ENCODE measurements at regions not wholly inside any gene's neighbourhood (a gene's known extent, or its start where the extent isn't known, plus 50 kb on each side); places are given as distances from the start of the nearest gene placed in this dataset.
A peak's percentile ranks its signal among the peaks of the same experiment; 100 is the strongest.
"Not testable (repeated sequence)": the region's sequence is repeated elsewhere in the genome, so short reads cannot be mapped to it uniquely, and the experiment has no call there.

DNA sequence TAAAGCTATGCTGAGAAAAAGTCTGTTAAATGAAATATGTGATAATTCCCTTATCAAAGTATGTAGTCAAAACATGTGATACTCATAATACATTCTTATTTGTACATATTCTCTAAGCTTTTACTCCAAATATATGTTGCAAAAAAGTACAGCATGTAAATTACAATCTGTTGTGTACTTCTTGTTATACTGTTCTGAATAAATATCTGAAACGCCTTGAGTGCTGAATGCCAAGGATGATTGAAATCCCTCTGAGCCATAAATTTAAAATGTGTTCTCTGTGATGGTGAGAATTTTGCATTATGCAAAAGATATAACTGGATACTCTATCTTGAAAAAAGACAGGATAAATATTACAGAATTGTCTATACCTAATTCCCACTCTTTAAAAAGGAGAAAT, 1128.0 kb downstream of the STPG2 start:
- Histone ChIP-seq H3K27me3 (no peaks in the 10 kb centered on the region), H3K9me3 (replicated peaks in 1 of 11) (no peaks in the 10 kb centered on the region), H3K4me3 (no peak overlapping the region), H3K4me2 (no peak overlapping the region), H3K9ac (no peak overlapping the region), H3K4me1 (no peaks in the 10 kb centered on the region), H3K27ac (no peak overlapping the region), H3K36me3 (no peaks in the 10 kb centered on the region), H4K20me1 (no peaks in the 10 kb centered on the region)
- TF ChIP-seq Cebpa-rat (IDR thresholded peaks at IDR 0.05), result no peak

DNA sequence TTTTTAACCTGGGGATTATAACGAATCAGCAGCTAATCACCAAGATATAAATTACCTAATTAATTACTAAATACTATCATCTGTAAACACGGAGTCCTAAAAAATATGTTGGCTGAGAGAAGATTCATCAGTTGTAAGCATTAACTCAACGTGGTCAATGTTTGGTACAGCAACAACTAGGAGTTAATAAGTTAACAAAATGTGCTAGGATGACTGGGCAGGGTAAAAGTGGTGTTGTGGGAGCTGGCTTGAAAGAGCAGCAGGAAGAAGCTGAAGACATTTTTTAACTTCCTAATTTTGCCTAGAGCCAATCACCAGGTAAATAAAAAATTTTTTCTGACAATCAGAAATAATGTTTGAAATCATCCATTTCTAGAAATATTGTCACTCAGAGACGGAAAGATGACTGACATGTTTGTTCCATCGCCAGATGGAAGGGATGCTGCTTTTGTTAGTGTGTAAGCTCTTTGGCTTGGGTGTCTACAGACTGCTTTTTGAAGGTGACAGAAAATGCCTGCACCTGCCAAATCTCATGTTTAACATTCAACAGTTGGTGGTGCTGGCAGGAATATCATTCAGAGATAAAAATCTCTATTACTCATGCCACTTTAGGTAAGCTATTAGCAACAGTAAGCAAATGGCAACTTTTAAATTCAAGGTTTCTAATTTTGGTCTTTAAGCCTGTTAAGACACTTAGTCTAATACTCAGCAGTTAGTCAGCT, 1126.9 kb downstream of the STPG2 start:
- Histone ChIP-seq H3K9ac (no peak overlapping the region), H3K4me2 (no peak overlapping the region), H4K20me1 (no peaks in the 10 kb centered on the region), H3K27me3 (no peaks in the 10 kb centered on the region), H3K9me3 (replicated peaks in 1 of 11) (no peaks in the 10 kb centered on the region), H3K36me3 (no peaks in the 10 kb centered on the region), H3K4me3 (no peak overlapping the region), H3K4me1 (no peaks in the 10 kb centered on the region), H3K27ac (no peak overlapping the region)
- no peak for TF ChIP-seq Cebpa-rat (IDR thresholded peaks at IDR 0.05)

DNA sequence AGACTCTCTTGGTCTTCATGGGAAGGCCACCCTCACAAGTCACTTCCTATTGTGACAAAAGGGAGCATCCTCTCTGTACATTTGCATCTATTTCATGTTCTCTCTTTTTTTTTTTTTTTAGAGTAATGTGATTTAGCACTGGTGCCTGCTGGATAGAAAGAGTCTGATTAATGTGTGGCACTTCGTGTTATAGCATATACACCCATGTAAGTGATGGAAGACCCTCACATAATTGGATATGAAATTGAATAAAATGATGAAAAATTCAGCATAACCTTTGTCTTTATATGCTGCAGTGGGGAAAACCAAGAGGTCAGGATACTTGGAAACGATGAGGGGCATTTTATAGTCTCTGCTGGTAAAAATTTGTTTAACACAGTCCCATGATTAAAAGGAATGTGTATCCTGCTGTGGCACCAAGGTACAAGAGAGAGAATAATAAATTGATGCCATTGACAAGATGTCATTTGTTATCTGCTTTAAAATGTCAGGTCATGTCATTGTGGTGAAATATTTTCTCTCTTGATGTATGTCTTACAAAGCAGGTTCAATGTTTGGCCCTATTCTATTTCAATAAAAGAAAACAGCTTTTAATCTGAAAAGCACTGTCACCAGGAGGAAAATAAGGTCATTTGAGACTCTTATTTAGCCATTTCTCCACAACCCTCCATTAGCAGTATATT, 1115.4 kb downstream of the STPG2 start:
- TF ChIP-seq Cebpa-rat (IDR thresholded peaks at IDR 0.05), result no peak
- Histone ChIP-seq H4K20me1 (no peaks in the 10 kb centered on the region), H3K4me1 (no peaks in the 10 kb centered on the region), H3K9ac (no peak overlapping the region), H3K27me3 (no peaks in the 10 kb centered on the region), H3K9me3 (replicated peaks in 1 of 11) (no peaks in the 10 kb centered on the region), H3K36me3 (no peaks in the 10 kb centered on the region), H3K4me3 (no peak overlapping the region), H3K4me2 (no peak overlapping the region), H3K27ac (no peak overlapping the region)

DNA sequence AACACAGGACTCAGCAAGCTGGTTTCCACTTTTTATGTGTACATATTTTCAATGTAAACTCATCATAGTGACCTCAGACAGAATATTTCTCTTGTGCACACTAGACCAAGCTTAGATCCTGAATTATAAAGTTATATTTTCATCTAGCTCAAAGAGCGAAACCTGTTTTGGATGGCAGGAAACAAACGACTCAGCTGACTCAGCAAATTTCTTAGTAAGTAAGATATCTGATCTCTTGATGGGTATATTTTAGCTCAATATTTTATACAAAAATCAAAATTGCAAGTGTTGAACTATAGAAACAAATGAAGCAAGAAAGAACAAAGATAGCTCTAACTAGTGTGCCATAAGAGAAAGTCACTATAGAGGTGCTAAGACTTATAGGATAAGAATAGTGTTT, 1114.5 kb downstream of the STPG2 start:
- no peaks in the 10 kb centered on the region for H3K9me3 ChIP-seq (replicated peaks in 1 of 11)
- H3K9ac ChIP-seq, result no peak overlapping the region
- H3K4me1 ChIP-seq, result no peaks in the 10 kb centered on the region
- no peak overlapping the region for H3K4me3 ChIP-seq
- H3K36me3 ChIP-seq, result no peaks in the 10 kb centered on the region
- H3K4me2 ChIP-seq, result no peak overlapping the region
- no peak overlapping the region for H3K27ac ChIP-seq
- H4K20me1 ChIP-seq, result no peaks in the 10 kb centered on the region
- no peak for TF ChIP-seq Cebpa-rat (IDR thresholded peaks at IDR 0.05)
- H3K27me3 ChIP-seq, result no peaks in the 10 kb centered on the region

DNA sequence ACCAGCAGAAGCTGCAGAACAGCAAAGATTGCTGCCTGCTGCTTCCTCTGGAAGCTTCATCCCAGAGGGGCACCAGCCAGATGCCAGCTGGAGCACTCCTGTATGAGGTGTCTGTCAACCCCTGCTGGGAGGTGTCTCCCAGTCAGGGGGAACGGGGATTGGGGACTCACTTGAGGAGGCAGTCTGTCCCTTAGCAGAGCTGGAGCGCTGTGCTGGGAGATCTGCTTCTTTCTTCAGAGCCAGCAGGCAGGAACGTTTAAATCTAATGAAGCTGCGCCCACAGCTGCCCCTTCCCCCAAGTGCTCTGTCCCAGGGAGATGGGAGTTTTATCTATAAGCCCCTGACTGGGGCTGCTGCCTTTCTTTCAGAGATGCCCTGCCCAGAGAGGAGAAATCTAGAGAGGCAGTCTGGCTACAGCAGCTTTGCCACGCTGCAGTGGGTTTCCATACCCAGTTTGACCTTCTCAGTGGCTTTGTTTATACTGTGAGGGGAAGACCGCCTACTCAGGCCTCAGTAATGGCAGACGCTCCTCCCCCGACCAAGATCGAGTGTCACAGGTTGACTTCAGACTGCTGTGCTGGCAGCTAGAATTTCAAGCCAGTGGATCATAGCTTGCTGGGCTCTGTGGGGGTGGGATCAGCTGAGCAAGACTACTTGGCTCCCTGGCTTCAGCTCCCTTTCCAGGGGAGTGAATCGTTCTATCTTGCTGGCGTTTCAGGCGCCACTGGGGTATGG, 1105.7 kb downstream of the STPG2 start:
- not testable (repeated sequence) for H3K4me2 ChIP-seq; H3K27me3 ChIP-seq; H3K4me3 ChIP-seq; H3K36me3 ChIP-seq; H3K4me1 ChIP-seq; H3K9ac ChIP-seq; H3K9me3 ChIP-seq (replicated peaks in 1 of 11); H4K20me1 ChIP-seq; H3K27ac ChIP-seq

DNA sequence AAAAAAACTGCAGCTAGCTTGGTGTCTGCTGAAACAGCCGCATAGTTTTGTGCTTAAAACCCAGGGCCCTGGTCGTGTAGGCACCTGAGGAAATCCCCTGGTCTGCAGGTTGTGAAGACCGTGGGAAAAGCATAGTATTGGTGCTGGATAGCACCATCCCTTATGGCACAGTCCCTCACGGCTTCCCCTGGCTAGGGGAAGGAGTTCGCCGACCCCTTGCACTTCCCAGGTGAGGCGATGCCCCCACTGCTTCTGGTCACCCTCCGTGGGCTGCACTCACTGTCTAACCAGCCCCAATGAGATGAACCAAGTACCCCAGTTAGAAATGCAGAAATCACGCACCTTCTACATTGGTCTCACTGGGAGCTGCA, 1105.1 kb downstream of the STPG2 start:
- H3K4me3 ChIP-seq, result no peak overlapping the region
- H3K9me3 ChIP-seq (replicated peaks in 1 of 11), result no peaks in the 10 kb centered on the region
- H3K36me3 ChIP-seq, result no peaks in the 10 kb centered on the region
- no peak overlapping the region for H3K27ac ChIP-seq
- H3K9ac ChIP-seq, result no peak overlapping the region
- H3K27me3 ChIP-seq, result no peaks in the 10 kb centered on the region
- no peak for TF ChIP-seq Cebpa-rat (IDR thresholded peaks at IDR 0.05)
- H3K4me2 ChIP-seq, result no peak overlapping the region
- no peaks in the 10 kb centered on the region for H3K4me1 ChIP-seq
- no peaks in the 10 kb centered on the region for H4K20me1 ChIP-seq

DNA sequence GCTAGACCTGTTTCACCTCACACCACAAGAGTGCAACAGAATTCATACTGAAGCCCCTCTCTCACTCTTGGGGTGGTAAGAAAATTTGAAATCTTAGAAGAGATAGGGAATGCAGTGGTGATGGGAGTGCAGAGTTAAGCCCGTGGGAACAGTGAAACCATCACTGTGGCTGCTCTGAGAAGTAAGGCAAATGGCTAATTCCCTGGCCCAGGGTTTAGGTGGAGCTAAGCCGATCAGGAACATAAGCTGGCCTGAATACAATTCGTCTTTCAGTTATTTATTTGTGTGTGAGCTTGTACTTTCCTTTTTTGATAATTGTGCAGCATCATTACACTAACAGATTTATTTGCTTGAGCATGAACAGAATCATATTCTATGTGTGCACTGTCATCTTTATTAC, 1070.6 kb downstream of the STPG2 start:
- TF ChIP-seq Cebpa-rat (IDR thresholded peaks at IDR 0.05), result no peak
- Histone ChIP-seq H3K4me3 (no peak overlapping the region), H3K27me3 (no peaks in the 10 kb centered on the region), H3K9ac (no peak overlapping the region), H3K36me3 (no peaks in the 10 kb centered on the region), H3K27ac (no peak overlapping the region), H3K4me2 (peak overlapping the region in 1 of 11 experiments; percentile 0; a peak in 1 of 22 replicates), H3K4me1 (peaks cover 0 to 6% (median 0%) of the 10 kb centered on the region in 10 experiments; a peak in 3 of 20 replicates), H4K20me1 (no peaks in the 10 kb centered on the region), H3K9me3 (replicated peaks in 1 of 11) (no peaks in the 10 kb centered on the region)

DNA sequence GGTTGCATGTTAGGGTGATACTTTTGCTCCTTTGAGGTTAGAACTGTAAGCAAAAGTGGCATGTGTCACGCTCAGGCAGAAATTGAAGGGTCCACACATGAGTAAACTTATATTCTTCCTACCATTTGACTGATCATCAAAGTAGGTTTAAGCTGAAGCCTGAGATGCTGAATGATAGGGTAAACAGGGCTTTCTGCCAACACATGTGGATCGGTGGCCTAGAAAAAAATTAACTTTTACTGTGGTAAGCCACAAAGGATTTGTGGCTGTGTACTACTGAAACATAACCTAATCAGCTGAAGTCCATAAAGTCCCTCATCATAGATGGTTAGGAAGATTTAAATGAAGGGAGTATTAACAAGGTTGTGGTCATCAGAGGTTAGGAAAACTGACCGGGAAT, 1070.1 kb downstream of the STPG2 start:
- H4K20me1 ChIP-seq, result no peaks in the 10 kb centered on the region
- H3K4me1 ChIP-seq, result peaks cover 0 to 6% (median 0%) of the 10 kb centered on the region in 10 experiments; a peak in 3 of 20 replicates
- H3K4me2 ChIP-seq, result no peak overlapping the region
- H3K4me3 ChIP-seq, result no peak overlapping the region
- H3K27me3 ChIP-seq, result no peaks in the 10 kb centered on the region
- no peaks in the 10 kb centered on the region for H3K36me3 ChIP-seq
- H3K27ac ChIP-seq, result no peak overlapping the region
- H3K9ac ChIP-seq, result no peak overlapping the region
- TF ChIP-seq Cebpa-rat (IDR thresholded peaks at IDR 0.05), result no peak
- H3K9me3 ChIP-seq (replicated peaks in 1 of 11), result no peaks in the 10 kb centered on the region

DNA sequence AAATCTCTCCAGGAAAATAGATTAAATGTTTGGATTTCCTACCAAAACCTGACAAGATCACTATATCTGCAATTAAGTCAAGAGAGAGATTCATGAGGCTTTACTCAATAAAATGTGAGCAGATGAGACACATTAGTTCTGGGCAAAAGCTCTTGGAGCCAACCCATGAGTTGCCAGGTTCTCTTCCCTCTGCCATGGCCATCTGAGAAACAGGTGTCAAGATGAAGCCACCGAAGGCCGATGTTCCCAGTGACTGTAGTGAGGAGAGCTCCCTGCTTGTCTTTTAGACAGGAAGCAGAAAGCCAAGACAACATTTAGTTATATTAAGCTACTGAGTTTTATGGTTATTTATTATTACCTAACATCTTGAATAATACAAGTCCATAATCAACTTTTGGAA, 1068.7 kb downstream of the STPG2 start:
- Histone ChIP-seq H3K9ac (no peak overlapping the region), H3K4me2 (no peak overlapping the region), H3K9me3 (replicated peaks in 1 of 11) (no peaks in the 10 kb centered on the region), H3K4me1 (peaks cover 0 to 6% (median 0%) of the 10 kb centered on the region in 10 experiments; a peak in 3 of 20 replicates), H4K20me1 (no peaks in the 10 kb centered on the region), H3K27me3 (no peaks in the 10 kb centered on the region), H3K27ac (no peak overlapping the region), H3K4me3 (no peak overlapping the region), H3K36me3 (no peaks in the 10 kb centered on the region)
- no peak for TF ChIP-seq Cebpa-rat (IDR thresholded peaks at IDR 0.05)

Measured in BLaER1 treated with 17β-estradiol and CSF1 and Interleukin-3, amounts not matched to agents 10 nM and 100 nM (cell line).